ENCODE measurements at regions not wholly inside any gene's neighbourhood (a gene's known extent, or its start where the extent isn't known, plus 50 kb on each side); places are given as distances from the start of the nearest gene placed in this dataset.
A peak's percentile ranks its signal among the peaks of the same experiment; 100 is the strongest.

GRCh38 chr16:79767421-79768275 is 167.1 kb upstream of the MAF start:
- H3K9ac ChIP-seq (ENCODE audit: low read depth, low read length, poor library complexity, severe bottlenecking) = no peak overlapping the region
- no peak overlapping the region for H3K4me3 ChIP-seq (ENCODE audit: low read length, poor library complexity, severe bottlenecking)
- H3K4me2 ChIP-seq (ENCODE audit: low read depth, low read length, poor library complexity, severe bottlenecking) = no peak overlapping the region

GRCh38 chr16:79765901-79766394 is 165.4 kb upstream of the MAF start:
- TF ChIP-seq EZH2phosphoT487 (IDR thresholded peaks at IDR 0.05; ENCODE audit: borderline replicate concordance) = no peak
- no peak for TF ChIP-seq CTCF (conservative IDR thresholded peaks at IDR 0.05; ENCODE audit: low read length)
- Histone ChIP-seq H3K27me3 (ENCODE audit: insufficient read depth, low read length, poor library complexity, severe bottlenecking) (no peaks in the 10 kb centered on the region), H3K79me2 (ENCODE audit: insufficient read depth, low read length) (no peaks in the 10 kb centered on the region), H3K9ac (ENCODE audit: low read depth, low read length, poor library complexity, severe bottlenecking) (no peak overlapping the region), H3K4me1 (ENCODE audit: insufficient read depth, low read length, poor library complexity, severe bottlenecking) (peaks cover 4% of the 10 kb centered on the region), H3F3A (ENCODE audit: low read depth) (no peaks in the 10 kb centered on the region), H3K36me3 (ENCODE audit: insufficient read depth, low read length) (no peaks in the 10 kb centered on the region), H3K4me3 (ENCODE audit: low read length, poor library complexity, severe bottlenecking) (no peak overlapping the region), H4K20me1 (ENCODE audit: insufficient read depth, low read length, poor library complexity, severe bottlenecking) (no peaks in the 10 kb centered on the region), H3K9me3 (ENCODE audit: insufficient read depth, low read depth, low read length) (no peaks in the 10 kb centered on the region), H3K9me2 (replicated peaks; ENCODE audit: low read depth, low read length) (no peaks in the 10 kb centered on the region), H3K4me2 (ENCODE audit: low read depth, low read length, poor library complexity, severe bottlenecking) (no peak overlapping the region), H2AFZ (ENCODE audit: low read length) (no peak overlapping the region)

More at GRCh38 chr16:79767421-79768275, 167.1 kb upstream of the MAF start:
- H3K9me3 ChIP-seq (ENCODE audit: insufficient read depth, low read depth, low read length) = no peaks in the 10 kb centered on the region
- peak; percentile 56 for TF ChIP-seq CTCF (conservative IDR thresholded peaks at IDR 0.05; ENCODE audit: low read length)
- TF ChIP-seq EZH2phosphoT487 (IDR thresholded peaks at IDR 0.05; ENCODE audit: borderline replicate concordance) = no peak
- no peaks in the 10 kb centered on the region for H3F3A ChIP-seq (ENCODE audit: low read depth)
- H3K79me2 ChIP-seq (ENCODE audit: insufficient read depth, low read length) = no peaks in the 10 kb centered on the region
- H2AFZ ChIP-seq (ENCODE audit: low read length) = peak overlapping the region; percentile 21
- H3K36me3 ChIP-seq (ENCODE audit: insufficient read depth, low read length) = no peaks in the 10 kb centered on the region
- no peaks in the 10 kb centered on the region for H3K27me3 ChIP-seq (ENCODE audit: insufficient read depth, low read length, poor library complexity, severe bottlenecking)
- no peaks in the 10 kb centered on the region for H3K9me2 ChIP-seq (replicated peaks; ENCODE audit: low read depth, low read length)
- no peaks in the 10 kb centered on the region for H4K20me1 ChIP-seq (ENCODE audit: insufficient read depth, low read length, poor library complexity, severe bottlenecking)
- peaks cover 6% of the 10 kb centered on the region for H3K4me1 ChIP-seq (ENCODE audit: insufficient read depth, low read length, poor library complexity, severe bottlenecking)

GRCh38 chr16:79765431-79765830 is 164.9 kb upstream of the MAF start:
- Histone ChIP-seq H2AFZ (ENCODE audit: low read length) (no peak overlapping the region), H3K4me1 (ENCODE audit: insufficient read depth, low read length, poor library complexity, severe bottlenecking) (no peaks in the 10 kb centered on the region), H3K9me2 (replicated peaks; ENCODE audit: low read depth, low read length) (no peaks in the 10 kb centered on the region), H3F3A (ENCODE audit: low read depth) (no peaks in the 10 kb centered on the region), H3K79me2 (ENCODE audit: insufficient read depth, low read length) (no peaks in the 10 kb centered on the region), H3K9me3 (ENCODE audit: insufficient read depth, low read depth, low read length) (no peaks in the 10 kb centered on the region), H3K36me3 (ENCODE audit: insufficient read depth, low read length) (no peaks in the 10 kb centered on the region), H3K27me3 (ENCODE audit: insufficient read depth, low read length, poor library complexity, severe bottlenecking) (no peaks in the 10 kb centered on the region), H3K4me3 (ENCODE audit: low read length, poor library complexity, severe bottlenecking) (no peak overlapping the region), H3K9ac (ENCODE audit: low read depth, low read length, poor library complexity, severe bottlenecking) (no peak overlapping the region), H4K20me1 (ENCODE audit: insufficient read depth, low read length, poor library complexity, severe bottlenecking) (no peaks in the 10 kb centered on the region), H3K4me2 (ENCODE audit: low read depth, low read length, poor library complexity, severe bottlenecking) (no peak overlapping the region)
- TF ChIP-seq EZH2phosphoT487 (IDR thresholded peaks at IDR 0.05; ENCODE audit: borderline replicate concordance) (no peak), CTCF (conservative IDR thresholded peaks at IDR 0.05; ENCODE audit: low read length) (no peak)
